Spleen (tissue), 11 donors: ENCODE measurements at regions not wholly inside any gene's neighbourhood (a gene's known extent, or its start where the extent isn't known, plus 50 kb on each side); places are given as distances from the start of the nearest gene placed in this dataset.

Source experiments
- DNase-seq: peaks from one replicate; pipeline ENCODE4 v3.0.0-alpha.2; 2020
- H3K27ac ChIP-seq, 8 donors: fragments of 200-600 bp; sonication (generic) in 7 of 8; 1 replicate in 4 of 8; 2 replicates in 4 of 8; pipeline versions ENCODE4 v1.5.0 to v1.8.0; 2016 to 2021; ENCODE audit warnings: inconsistent platforms in 4 of 8, mild to moderate bottlenecking in 4 of 8, moderate library complexity in 1 of 8
- H3K27me3 ChIP-seq, 7 donors: fragments of 200-600 bp; sonication (generic) in 6 of 7; replicated peaks in 1 of 7; 1 replicate in 4 of 7; 2 replicates in 3 of 7; pipeline versions ENCODE4 v1.5.0 to v1.8.0; 2016 to 2021; ENCODE audit warnings: inconsistent platforms in 3 of 7, mild to moderate bottlenecking in 1 of 7
- H3K36me3 ChIP-seq, 6 donors: fragments of 200-600 bp; sonication (generic) in 5 of 6; 1 replicate in 4 of 6; 2 replicates in 2 of 6; pipeline versions ENCODE4 v1.5.0 to v1.8.0; 2016 to 2021; ENCODE audit warnings: inconsistent platforms in 2 of 6
- H3K4me1 ChIP-seq, 6 donors: fragments of 200-600 bp; sonication (generic) in 5 of 6; 1 replicate in 3 of 6; 2 replicates in 3 of 6; pipeline versions ENCODE4 v1.5.0 to v1.8.0; 2016 to 2021; ENCODE audit warnings: inconsistent platforms in 3 of 6
- H3K4me3 ChIP-seq, 8 donors: fragments of 200-600 bp; sonication (generic) in 7 of 8; 1 replicate in 4 of 8; 2 replicates in 4 of 8; pipeline versions ENCODE4 v1.5.0 to v1.8.0; 2016 to 2021; ENCODE audit warnings: inconsistent platforms in 4 of 8, mild to moderate bottlenecking in 4 of 8, moderate library complexity in 2 of 8
- H3K9me3 ChIP-seq, 8 donors: fragments of 200-600 bp; sonication (generic) in 7 of 8; 1 replicate in 4 of 8; 2 replicates in 4 of 8; pipeline versions ENCODE4 v1.5.0 to v1.8.0; 2016 to 2021; ENCODE audit warnings: inconsistent platforms in 4 of 8
- POLR2A ChIP-seq, 3 donors: fragments of 450-650 bp; IDR thresholded peaks; one replicate each; pipeline ENCODE4 v1.5.1; 2017; ENCODE audit warnings: antibody characterized with exemption in 3 of 3, mild to moderate bottlenecking in 1 of 3
- POLR2AphosphoS5 ChIP-seq, 3 donors: sonication (generic); formaldehyde crosslinking; IDR thresholded peaks; one replicate each; pipeline ENCODE4 v1.5.1; 2017; ENCODE audit warnings: antibody characterized with exemption in 3 of 3
- WGBS, 5 donors: extraction: QIAGEN DNeasy Blood & Tissue Kit in 3 of 5; methylation state at CpG; one replicate each; pipeline versions ENCODE4 v1.1.5 to v1.1.7; 2013 to 2018; 5-methylcytosine and 5-hydroxymethylcytosine counted together
- intact Hi-C: fragments of 100-400 bp; cut with DNase I; formaldehyde crosslinking; loops from one replicate; pipeline ENCODE4 v1.15.0; 2023; ENCODE audit warnings: low total_unique reads
- TF ChIP-seq, protein P1 (sequence below), 11 experiments: fragments of 200-600 bp in 7 of 11; fragments of 450-650 bp in 4 of 11; sonication (generic) in 4 of 11; IDR thresholded peaks in 8 of 11; conservative IDR thresholded peaks in 3 of 11; 1 replicate in 7 of 11; 2 replicates in 4 of 11; pipeline versions ENCODE4 v1.4.0 to v1.8.0; 2016 to 2021; ENCODE audit warnings: antibody characterized with exemption in 11 of 11, inconsistent platforms in 4 of 11, mild to moderate bottlenecking in 1 of 11
- donor health status: healthy with polysubstance abuse.
- donor health status: DM: no; HTN: no; CAD: no; lungs with moderate emphysema.
- donor health status: DM: no; HTN: no; CAD: no.
- donor health status: Bipolar disorder and iron deficiency.
- donor health status: healthy.
- donor health status: DM: no; HTN: no; CAD: no.
- donor health status: DM: yes; HTN: yes; CAD: no.

DNA sequence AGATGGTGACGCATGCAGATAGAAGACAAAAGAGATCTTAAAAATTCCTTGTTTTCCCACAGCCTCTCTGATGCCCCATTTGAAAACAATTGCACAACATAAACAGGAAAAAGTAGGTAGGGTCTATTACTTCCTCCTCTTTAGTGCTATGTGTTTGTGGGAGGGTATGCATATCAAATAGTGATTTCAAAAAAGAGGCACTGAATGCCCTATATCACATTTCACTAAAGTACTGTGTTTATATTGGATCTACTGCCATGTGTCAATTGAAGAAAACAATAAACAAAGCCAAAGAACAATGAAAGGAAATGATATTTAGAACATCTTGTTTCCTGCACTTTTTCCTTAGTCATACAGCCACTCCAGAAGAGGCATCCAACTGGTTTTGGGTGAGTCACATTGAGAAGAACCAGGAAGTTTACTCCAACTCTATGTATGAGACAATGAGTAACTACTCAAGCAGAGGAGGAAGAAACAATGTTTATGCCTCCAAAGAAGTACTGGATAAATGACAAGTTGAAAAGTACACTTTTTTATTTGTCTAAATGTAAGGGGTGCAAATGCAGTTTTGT lies 583.6 kb downstream of the FBXO15 start:
- Histone ChIP-seq H3K4me1 (no peaks in the 10 kb centered on the region), H3K36me3 (no peaks in the 10 kb centered on the region), H3K27me3 (no peaks in the 10 kb centered on the region), H3K9me3 (no peaks in the 10 kb centered on the region), H3K4me3 (no peak overlapping the region), H3K27ac (no peak overlapping the region)
- TF ChIP-seq, protein P1, sequence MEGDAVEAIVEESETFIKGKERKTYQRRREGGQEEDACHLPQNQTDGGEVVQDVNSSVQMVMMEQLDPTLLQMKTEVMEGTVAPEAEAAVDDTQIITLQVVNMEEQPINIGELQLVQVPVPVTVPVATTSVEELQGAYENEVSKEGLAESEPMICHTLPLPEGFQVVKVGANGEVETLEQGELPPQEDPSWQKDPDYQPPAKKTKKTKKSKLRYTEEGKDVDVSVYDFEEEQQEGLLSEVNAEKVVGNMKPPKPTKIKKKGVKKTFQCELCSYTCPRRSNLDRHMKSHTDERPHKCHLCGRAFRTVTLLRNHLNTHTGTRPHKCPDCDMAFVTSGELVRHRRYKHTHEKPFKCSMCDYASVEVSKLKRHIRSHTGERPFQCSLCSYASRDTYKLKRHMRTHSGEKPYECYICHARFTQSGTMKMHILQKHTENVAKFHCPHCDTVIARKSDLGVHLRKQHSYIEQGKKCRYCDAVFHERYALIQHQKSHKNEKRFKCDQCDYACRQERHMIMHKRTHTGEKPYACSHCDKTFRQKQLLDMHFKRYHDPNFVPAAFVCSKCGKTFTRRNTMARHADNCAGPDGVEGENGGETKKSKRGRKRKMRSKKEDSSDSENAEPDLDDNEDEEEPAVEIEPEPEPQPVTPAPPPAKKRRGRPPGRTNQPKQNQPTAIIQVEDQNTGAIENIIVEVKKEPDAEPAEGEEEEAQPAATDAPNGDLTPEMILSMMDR (IDR thresholded peaks at IDR 0.05 in 8 of 11, conservative IDR thresholded peaks at IDR 0.05 in 3 of 11), result no peak
- TF ChIP-seq POLR2AphosphoS5 (IDR thresholded peaks at IDR 0.05) (no peak), POLR2A (IDR thresholded peaks at IDR 0.05) (no peak)
- intact Hi-C loops, result no loop called here
- WGBS, 5 donors, result 88 to 96% (median 89%) methylated on average over 1 of the region's 1 CpG
- DNase-seq, result no peak

DNA sequence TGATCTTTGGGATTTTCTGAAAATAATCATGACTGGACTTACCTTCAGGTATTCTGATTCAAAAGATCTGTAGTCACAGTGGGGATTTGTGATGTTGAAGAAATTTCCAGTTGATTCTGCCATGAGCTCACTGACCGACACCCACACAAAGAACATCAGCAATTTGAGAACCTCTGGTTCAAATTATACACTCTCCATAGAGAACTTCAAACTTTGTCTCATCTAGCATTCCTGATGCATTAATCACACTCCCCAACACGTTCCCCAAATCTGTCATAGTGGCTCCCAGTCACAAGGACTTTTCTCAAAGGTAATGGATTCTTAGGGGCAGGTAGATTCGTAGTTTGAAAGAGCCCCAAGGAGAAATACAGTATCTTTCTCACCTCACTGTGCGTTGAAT lies 584.3 kb downstream of the FBXO15 start:
- no peaks in the 10 kb centered on the region for H3K9me3 ChIP-seq
- no peak overlapping the region for H3K27ac ChIP-seq
- no peak overlapping the region for H3K4me3 ChIP-seq
- 72 to 87% (median 78%) methylated on average over 4 of the region's 4 CpGs for WGBS, 5 donors
- intact Hi-C loops, result no loop called here
- no peaks in the 10 kb centered on the region for H3K36me3 ChIP-seq
- no peaks in the 10 kb centered on the region for H3K4me1 ChIP-seq
- H3K27me3 ChIP-seq, result no peaks in the 10 kb centered on the region
- DNase-seq, result no peak
- no peak for TF ChIP-seq POLR2AphosphoS5 (IDR thresholded peaks at IDR 0.05)
- TF ChIP-seq, protein P1 (IDR thresholded peaks at IDR 0.05 in 8 of 11, conservative IDR thresholded peaks at IDR 0.05 in 3 of 11), result no peak
- TF ChIP-seq POLR2A (IDR thresholded peaks at IDR 0.05), result no peak

DNA sequence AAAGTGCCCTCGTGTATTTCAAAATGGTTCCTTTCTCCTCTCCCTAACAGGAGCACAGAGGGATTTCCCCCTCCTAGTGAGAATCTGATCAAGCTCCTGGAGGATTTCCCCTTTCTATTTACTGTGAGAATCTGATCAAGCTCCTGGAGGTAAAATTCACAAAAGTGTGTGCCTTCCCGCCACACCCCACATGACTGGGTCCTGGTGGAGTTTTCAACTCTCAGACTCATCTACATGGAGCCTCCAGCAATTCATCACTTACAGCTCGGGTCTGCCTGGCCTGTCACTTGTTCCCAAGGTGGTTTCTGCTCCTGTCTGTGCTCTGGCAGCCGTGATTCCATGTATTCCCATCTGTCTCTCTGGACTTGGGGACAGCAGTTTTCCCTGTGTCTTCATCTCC lies 590.7 kb downstream of the FBXO15 start:
- Histone ChIP-seq H3K27me3 (no peaks in the 10 kb centered on the region), H3K27ac (no peak overlapping the region), H3K9me3 (peaks cover 0 to 8% (median 0%) of the 10 kb centered on the region in 8 donors), H3K4me1 (no peaks in the 10 kb centered on the region), H3K36me3 (no peaks in the 10 kb centered on the region), H3K4me3 (no peak overlapping the region)
- 55 to 79% (median 69%) methylated on average over 4 of the region's 4 CpGs for WGBS, 5 donors
- no peak for TF ChIP-seq POLR2A (IDR thresholded peaks at IDR 0.05)
- TF ChIP-seq, protein P1 (IDR thresholded peaks at IDR 0.05 in 8 of 11, conservative IDR thresholded peaks at IDR 0.05 in 3 of 11), result no peak
- no peak for TF ChIP-seq POLR2AphosphoS5 (IDR thresholded peaks at IDR 0.05)
- intact Hi-C loops, result no loop called here
- DNase-seq, result no peak

DNA sequence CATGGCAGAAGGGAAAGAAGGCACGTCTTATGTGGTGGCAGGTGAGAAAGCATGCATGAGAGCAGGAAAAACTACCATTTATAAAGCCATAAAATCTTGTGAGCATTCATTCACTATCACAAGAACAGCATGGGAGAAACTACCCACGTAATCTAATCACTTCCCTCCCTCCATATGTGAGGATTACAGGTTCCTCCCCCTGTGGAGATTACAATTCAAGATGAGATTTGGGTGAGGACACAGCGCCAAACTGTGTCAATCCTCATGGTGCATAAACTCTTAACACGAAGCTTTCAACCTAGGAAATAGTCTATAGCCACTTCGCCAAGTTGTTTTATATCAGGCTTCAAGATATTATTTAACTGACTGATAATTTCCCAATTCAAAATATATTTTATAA lies 595.5 kb downstream of the FBXO15 start:
- Histone ChIP-seq H3K4me3 (no peak overlapping the region), H3K27me3 (no peaks in the 10 kb centered on the region), H3K4me1 (no peaks in the 10 kb centered on the region), H3K36me3 (no peaks in the 10 kb centered on the region), H3K27ac (no peak overlapping the region), H3K9me3 (peaks cover 0 to 8% (median 0%) of the 10 kb centered on the region in 8 donors)
- intact Hi-C loops, result no loop called here
- no peak for DNase-seq
- TF ChIP-seq, protein P1 (IDR thresholded peaks at IDR 0.05 in 8 of 11, conservative IDR thresholded peaks at IDR 0.05 in 3 of 11), result no peak
- no peak for TF ChIP-seq POLR2A (IDR thresholded peaks at IDR 0.05)
- no peak for TF ChIP-seq POLR2AphosphoS5 (IDR thresholded peaks at IDR 0.05)
- 62 to 75% (median 68%) methylated on average over 5 of the region's 5 CpGs for WGBS, 5 donors
